ENCODE measurements at regions not wholly inside any gene's neighbourhood (a gene's known extent, or its start where the extent isn't known, plus 50 kb on each side); places are given as distances from the start of the nearest gene placed in this dataset.
"Not testable (repeated sequence)": the region's sequence is repeated elsewhere in the genome, so short reads cannot be mapped to it uniquely, and the experiment has no call there.

- DNase-seq (ENCODE audit: low read depth in 2 of 2) = no peak
These were observed 180.7 kb upstream of the GRM7 start for GRCh38 chr3:6680119-6680806.

- no peak for DNase-seq (ENCODE audit: low read depth in 2 of 2)
These were observed 163.6 kb upstream of the GRM7 start for GRCh38 chr3:6697285-6697684.

DNA sequence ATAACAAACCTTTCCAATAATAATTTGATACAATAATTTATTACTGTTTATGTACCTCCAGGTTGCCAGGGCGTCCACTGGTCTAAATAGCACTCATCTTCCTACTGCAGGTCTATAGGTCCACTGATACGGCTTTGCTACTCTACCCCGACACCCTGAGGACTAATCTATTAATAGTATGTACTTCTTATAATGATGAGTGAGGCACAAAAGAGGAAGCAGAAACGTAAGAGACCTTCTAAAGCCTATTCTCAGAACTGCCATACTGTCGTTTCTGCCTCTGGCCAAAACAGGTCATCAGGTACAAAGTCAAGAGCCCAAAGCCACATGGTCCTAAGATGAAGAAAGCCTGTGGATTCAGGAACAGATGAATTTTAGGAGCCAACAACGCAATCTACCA is 163.2 kb upstream of the GRM7 start:
- no peak for DNase-seq (ENCODE audit: low read depth in 2 of 2)

- DNase-seq (ENCODE audit: low read depth in 2 of 2) = not testable (repeated sequence)
These were observed 156.1 kb upstream of the GRM7 start for GRCh38 chr3:6704817-6705216.

- DNase-seq (ENCODE audit: low read depth in 2 of 2) = no peak
These were observed 154.1 kb upstream of the GRM7 start for GRCh38 chr3:6706777-6707176.

GRCh38 chr3:6709178-6709577 is 151.7 kb upstream of the GRM7 start:
- DNase-seq (ENCODE audit: low read depth in 2 of 2) = no peak

DNA sequence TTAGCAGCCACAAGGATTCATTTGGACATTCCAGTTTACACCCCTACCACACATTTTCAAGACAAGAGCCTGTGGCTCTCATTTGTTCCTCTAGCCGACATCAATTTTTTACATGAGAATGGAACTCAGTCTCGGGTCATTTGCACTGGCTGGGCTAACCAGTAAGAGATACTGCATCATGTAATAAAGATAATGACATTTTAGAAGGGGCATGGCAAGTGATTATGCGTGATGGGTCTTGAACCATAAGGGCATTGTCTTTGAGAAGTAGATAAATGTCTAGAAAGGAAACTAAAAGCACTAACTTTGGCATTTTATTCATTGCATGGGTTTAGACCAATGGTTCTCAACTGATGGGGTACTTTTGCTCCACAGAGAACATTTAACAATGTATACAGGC is 146.0 kb upstream of the GRM7 start:
- no peak for DNase-seq (ENCODE audit: low read depth in 2 of 2)

GRCh38 chr3:6716420-6716819 is 144.5 kb upstream of the GRM7 start:
- DNase-seq (ENCODE audit: low read depth in 2 of 2) = no peak

- DNase-seq (ENCODE audit: low read depth in 2 of 2) = no peak
These were observed 143.6 kb upstream of the GRM7 start for GRCh38 chr3:6717026-6717943.

GRCh38 chr3:6719999-6720398 is 140.9 kb upstream of the GRM7 start:
- no peak for DNase-seq (ENCODE audit: low read depth in 2 of 2)

- no peak for DNase-seq (ENCODE audit: low read depth in 2 of 2)
These were observed 139.4 kb upstream of the GRM7 start for GRCh38 chr3:6721491-6721890.

DNA sequence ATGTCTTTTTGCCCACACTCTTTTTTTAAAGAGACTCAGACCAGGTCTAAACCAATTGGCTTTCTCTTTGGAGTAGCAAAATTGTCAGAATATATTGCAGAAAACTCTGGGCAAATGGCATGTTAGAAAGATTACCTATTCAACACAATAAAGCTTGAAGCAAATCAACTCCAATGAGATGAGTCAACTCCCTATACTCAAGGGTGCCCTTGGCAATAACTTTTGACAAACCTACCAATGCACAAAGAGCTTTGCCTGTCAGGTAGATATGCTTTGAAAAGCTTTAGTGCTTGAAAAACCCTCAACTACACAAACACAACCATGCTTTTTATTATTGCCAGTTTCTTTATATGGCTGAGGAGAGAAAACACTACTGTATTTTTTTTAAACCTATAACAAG is 137.7 kb upstream of the GRM7 start:
- no peak for DNase-seq (ENCODE audit: low read depth in 2 of 2)

DNA sequence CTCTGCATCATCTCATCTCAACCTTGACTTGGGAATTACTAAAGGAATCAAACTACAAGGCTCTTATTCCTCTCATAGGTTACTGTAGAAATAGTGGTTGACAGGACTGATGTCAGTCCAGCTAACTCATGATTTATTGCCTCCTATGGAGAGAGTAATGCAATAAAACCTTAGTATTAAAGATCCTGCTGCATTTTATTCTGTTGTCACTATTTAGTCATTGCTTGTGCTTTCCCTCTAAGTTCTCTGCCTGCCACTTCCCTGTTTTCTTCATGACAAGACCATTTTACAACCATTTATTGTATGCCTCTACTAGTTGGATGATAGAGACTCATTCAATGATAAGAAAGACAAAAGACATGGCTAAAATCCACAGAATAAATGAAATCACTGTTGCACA is 134.1 kb upstream of the GRM7 start:
- no peak for DNase-seq (ENCODE audit: low read depth in 2 of 2)

GRCh38 chr3:6732807-6733206 is 128.1 kb upstream of the GRM7 start:
- DNase-seq (ENCODE audit: low read depth in 2 of 2) = no peak

DNA sequence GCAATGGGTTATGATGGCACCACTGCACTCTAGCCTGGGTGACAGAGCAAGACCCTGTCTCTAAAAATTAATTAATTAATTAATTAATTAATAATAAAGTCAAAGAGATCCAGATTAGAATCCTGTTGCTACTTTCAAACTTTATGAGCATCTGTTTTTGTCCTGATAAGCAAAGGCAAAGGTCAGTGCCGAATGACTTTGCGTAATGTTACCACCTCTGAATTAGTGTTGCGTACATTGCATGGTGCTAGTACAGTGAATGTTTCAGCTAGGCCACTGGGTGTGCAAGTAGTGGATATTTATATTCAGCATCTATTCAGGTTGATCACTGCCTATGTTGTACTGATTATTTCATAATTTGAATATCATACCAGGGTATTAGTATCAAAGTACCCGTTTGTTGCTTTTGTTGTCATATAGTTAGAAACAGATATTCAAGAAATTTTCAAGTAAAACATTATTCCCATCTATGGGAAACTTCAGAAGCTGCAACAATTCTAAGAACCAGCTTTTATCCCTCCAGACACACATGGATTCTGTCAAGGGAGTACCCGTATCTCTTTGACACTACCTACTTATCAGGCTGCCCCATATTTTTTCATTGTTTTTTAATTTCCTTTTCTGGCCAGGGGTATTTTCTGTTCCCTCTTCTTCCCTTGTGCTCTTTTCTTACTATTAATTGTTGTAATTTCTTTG is 127.1 kb upstream of the GRM7 start:
- no peak for DNase-seq (ENCODE audit: low read depth in 2 of 2)

GRCh38 chr3:6734395-6734746 is 126.5 kb upstream of the GRM7 start:
- DNase-seq (ENCODE audit: low read depth in 2 of 2) = no peak

GRCh38 chr3:6736836-6737629 is 123.9 kb upstream of the GRM7 start:
- no peak for DNase-seq (ENCODE audit: low read depth in 2 of 2)

DNA sequence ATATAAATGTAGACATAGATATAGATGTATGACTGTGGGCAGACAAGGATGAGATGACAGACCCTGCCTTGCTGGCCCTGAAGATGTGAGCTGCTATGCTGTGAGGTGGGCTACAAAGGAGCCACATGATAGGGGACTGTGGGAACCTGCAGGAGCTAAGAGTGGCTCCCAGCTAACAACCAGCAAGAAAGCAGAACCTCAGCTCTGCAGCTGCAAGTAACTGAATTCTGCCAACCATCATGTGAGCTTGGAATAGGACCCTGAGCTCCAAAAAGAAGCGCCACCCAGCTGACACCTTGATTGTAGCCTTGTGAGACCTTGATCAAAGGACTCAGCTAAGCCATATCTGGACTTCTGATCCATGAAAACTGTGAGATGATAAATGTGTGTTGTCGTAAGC is 123.3 kb upstream of the GRM7 start:
- DNase-seq (ENCODE audit: low read depth in 2 of 2) = no peak

DNA sequence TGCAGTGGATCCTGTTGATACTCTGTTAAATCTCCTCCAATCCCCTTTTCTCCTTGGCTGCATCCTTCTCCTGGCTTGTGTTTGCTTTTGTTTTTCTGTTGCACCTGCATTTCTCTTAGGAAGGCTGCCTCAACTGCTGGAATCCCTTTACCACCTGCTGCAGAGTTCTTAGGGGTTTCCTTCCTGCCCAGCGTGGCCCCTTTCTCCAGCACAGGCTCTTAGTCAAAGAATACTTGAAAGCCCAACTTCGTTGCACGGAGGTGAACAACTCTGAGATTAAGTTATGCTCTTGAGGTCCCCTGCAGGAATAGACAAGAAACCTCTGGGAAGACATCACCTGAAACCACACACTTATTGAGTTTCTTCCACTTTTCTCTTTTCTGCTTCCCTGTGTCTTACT is 121.6 kb upstream of the GRM7 start:
- no peak for DNase-seq (ENCODE audit: low read depth in 2 of 2)

GRCh38 chr3:6743067-6743720 is 117.7 kb upstream of the GRM7 start:
- DNase-seq (ENCODE audit: low read depth in 2 of 2) = no peak

DNA sequence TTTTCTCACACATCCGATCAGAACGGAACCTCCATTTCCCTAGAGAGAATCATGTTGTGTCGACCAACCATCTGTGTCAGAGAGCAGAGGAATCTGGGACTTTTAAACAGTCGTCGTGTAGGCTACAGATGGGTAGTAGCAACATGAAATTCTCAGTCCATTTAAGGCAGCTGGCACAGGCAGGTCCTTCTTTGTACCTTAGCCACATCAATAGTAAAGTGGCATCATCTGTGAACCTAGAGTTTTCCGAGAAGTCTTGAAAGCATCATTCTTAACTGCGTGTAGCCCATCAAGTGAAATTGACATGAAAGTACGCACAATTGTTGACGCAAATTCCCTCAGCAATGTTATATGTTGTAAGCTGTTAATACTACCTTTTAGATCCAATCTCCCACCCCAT is 114.5 kb upstream of the GRM7 start:
- DNase-seq (ENCODE audit: low read depth in 2 of 2) = no peak

Data from stimulated activated CD4-positive, alpha-beta T cell treated with anti-CD3 and anti-CD28 coated beads, Interleukin-4, amount 100 ng/mL, for 48 hours (primary cell).